ENCODE measurements at regions not wholly inside any gene's neighbourhood (a gene's known extent, or its start where the extent isn't known, plus 50 kb on each side); places are given as distances from the start of the nearest gene placed in this dataset.

GRCh38 chr2:59074071-59074470 lies 832.9 kb upstream of the FANCL start:
- DNase-seq (ENCODE audit: low read depth) = no peak

- no peak for DNase-seq (ENCODE audit: low read depth)
Measured at GRCh38 chr2:59073286-59073685, 832.2 kb upstream of the FANCL start.

GRCh38 chr2:59068255-59068654 lies 827.1 kb upstream of the FANCL start:
- no peak for DNase-seq (ENCODE audit: low read depth)

- DNase-seq (ENCODE audit: low read depth) = no peak
Measured at GRCh38 chr2:59066787-59067399, 825.8 kb upstream of the FANCL start.

GRCh38 chr2:59047373-59047995 lies 806.4 kb upstream of the FANCL start:
- DNase-seq (ENCODE audit: low read depth) = no peak

GRCh38 chr2:59046401-59047372 lies 805.6 kb upstream of the FANCL start:
- DNase-seq (ENCODE audit: low read depth) = no peak

GRCh38 chr2:59044736-59045135 lies 803.6 kb upstream of the FANCL start:
- no peak for DNase-seq (ENCODE audit: low read depth)

GRCh38 chr2:59041139-59041538 lies 800.0 kb upstream of the FANCL start:
- no peak for DNase-seq (ENCODE audit: low read depth)

- DNase-seq (ENCODE audit: low read depth) = no peak
Measured at GRCh38 chr2:59034837-59035236, 793.7 kb upstream of the FANCL start.

GRCh38 chr2:59034106-59034505 lies 793.0 kb upstream of the FANCL start:
- DNase-seq (ENCODE audit: low read depth) = no peak

GRCh38 chr2:59033661-59034060 lies 792.5 kb upstream of the FANCL start:
- no peak for DNase-seq (ENCODE audit: low read depth)

- no peak for DNase-seq (ENCODE audit: low read depth)
Measured at GRCh38 chr2:59032499-59032898, 791.4 kb upstream of the FANCL start.

GRCh38 chr2:59029058-59029457 lies 787.9 kb upstream of the FANCL start:
- no peak for DNase-seq (ENCODE audit: low read depth)

- DNase-seq (ENCODE audit: low read depth) = no peak
Measured at GRCh38 chr2:59027320-59027719, 786.2 kb upstream of the FANCL start.

- peak; percentile 1 for DNase-seq (ENCODE audit: low read depth)
Measured at GRCh38 chr2:59025157-59025757, 784.1 kb upstream of the FANCL start.

GRCh38 chr2:59021786-59022185 lies 780.7 kb upstream of the FANCL start:
- no peak for DNase-seq (ENCODE audit: low read depth)

GRCh38 chr2:59019566-59020159 lies 778.5 kb upstream of the FANCL start:
- no peak for DNase-seq (ENCODE audit: low read depth)

GRCh38 chr2:59018737-59019136 lies 777.6 kb upstream of the FANCL start:
- no peak for DNase-seq (ENCODE audit: low read depth)

- no peak for DNase-seq (ENCODE audit: low read depth)
Measured at GRCh38 chr2:59015027-59015426, 773.9 kb upstream of the FANCL start.

- no peak for DNase-seq (ENCODE audit: low read depth)
Measured at GRCh38 chr2:59012971-59013370, 771.8 kb upstream of the FANCL start.

GRCh38 chr2:59012234-59012633 lies 771.1 kb upstream of the FANCL start:
- no peak for DNase-seq (ENCODE audit: low read depth)

- no peak for DNase-seq (ENCODE audit: low read depth)
Measured at GRCh38 chr2:59008950-59009349, 767.8 kb upstream of the FANCL start.

All from activated T-cell treated with anti-CD3 and anti-CD28 coated beads for 24 hours (primary cell).